ENCODE measurements at regions not wholly inside any gene's neighbourhood (a gene's known extent, or its start where the extent isn't known, plus 50 kb on each side); places are given as distances from the start of the nearest gene placed in this dataset.

DNA sequence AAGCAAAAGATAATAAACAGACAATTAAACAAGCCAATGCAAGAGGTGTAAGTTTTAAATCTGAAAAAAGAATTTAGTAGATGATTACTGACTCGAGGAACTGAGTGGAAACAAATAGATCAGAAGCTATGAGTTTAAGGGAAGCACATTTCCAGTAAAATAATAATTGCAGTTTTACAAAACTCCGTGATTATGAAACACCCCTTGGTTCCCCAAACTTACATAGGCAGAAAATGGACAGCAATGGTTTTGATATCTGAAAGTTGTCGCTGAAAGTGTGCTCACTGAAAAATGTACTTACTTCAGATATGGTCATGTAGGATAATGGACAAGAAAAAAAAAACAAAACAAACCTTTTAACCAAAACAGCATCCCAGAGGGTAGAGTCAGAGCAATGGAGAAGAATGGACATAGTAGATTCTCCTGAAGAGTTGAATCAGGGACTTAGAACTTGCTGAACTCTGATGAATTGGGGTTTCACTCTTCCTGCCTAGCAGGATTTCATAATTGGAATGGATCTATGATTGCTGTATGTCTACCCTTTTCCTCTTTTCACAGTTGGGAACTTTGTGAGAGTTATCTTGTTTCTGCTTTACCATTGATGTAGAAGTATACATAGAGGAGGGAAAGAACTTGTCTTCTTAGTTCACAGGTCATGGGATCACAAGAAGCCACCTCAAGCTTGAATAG lies 305.6 kb upstream of the ZEB2 start:
- Histone ChIP-seq H3K9ac (no peak overlapping the region), H3K9me3 (ENCODE audit: control insufficient read depth, low read length) (no peaks in the 10 kb centered on the region), H3K36me3 (ENCODE audit: control insufficient read depth, insufficient read depth, low read length) (no peaks in the 10 kb centered on the region), H2AFZ (no peak overlapping the region), H3K4me2 (ENCODE audit: low read length) (no peak overlapping the region), H3K4me3 (ENCODE audit: low read depth, low read length) (no peak overlapping the region), H3K27me3 (ENCODE audit: control insufficient read depth, insufficient read depth, low read length) (no peaks in the 10 kb centered on the region), H3K4me1 (no peaks in the 10 kb centered on the region), H3K79me2 (no peaks in the 10 kb centered on the region), H3K27ac (no peak overlapping the region)
- TF ChIP-seq, protein P1, sequence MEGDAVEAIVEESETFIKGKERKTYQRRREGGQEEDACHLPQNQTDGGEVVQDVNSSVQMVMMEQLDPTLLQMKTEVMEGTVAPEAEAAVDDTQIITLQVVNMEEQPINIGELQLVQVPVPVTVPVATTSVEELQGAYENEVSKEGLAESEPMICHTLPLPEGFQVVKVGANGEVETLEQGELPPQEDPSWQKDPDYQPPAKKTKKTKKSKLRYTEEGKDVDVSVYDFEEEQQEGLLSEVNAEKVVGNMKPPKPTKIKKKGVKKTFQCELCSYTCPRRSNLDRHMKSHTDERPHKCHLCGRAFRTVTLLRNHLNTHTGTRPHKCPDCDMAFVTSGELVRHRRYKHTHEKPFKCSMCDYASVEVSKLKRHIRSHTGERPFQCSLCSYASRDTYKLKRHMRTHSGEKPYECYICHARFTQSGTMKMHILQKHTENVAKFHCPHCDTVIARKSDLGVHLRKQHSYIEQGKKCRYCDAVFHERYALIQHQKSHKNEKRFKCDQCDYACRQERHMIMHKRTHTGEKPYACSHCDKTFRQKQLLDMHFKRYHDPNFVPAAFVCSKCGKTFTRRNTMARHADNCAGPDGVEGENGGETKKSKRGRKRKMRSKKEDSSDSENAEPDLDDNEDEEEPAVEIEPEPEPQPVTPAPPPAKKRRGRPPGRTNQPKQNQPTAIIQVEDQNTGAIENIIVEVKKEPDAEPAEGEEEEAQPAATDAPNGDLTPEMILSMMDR (IDR thresholded peaks at IDR 0.05): no peak

DNA sequence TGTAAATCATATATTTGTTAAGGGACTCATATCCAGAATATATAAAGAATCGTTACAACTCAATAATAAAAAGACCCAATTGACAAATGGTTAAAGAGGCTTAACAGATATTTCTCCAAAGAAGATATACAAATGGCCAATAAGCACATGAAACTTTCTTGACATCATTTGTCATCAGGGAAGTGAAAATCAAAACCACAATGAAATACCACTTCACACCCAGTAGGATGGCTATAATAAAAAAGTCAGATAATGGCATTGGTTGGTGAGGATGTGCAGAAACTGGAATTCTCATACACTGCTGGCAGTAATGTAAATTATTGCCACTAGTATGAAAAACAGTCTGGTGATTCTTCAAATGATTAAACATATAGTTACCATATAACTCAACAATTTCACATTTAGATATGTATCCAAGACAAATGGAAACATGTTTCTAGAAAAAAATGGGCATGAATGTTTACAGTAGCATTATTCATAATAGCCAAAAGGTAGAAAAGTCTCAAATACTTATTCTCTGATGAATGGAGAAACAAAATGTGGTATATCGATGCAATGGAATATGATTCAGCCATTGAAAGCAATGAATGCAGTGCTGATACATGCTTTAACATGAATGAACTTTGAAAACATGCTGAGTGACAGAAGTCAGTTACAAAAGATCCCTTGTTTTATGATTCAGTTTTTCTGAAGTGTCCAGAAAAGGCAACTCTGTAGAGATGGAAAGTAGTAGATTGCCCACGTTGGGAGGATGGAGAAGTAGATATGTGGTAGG lies 304.6 kb upstream of the ZEB2 start:
- Histone ChIP-seq H3K79me2 (no peaks in the 10 kb centered on the region), H3K27ac (no peak overlapping the region), H3K9me3 (ENCODE audit: control insufficient read depth, low read length) (peaks cover 2% of the 10 kb centered on the region), H3K4me1 (no peaks in the 10 kb centered on the region), H3K4me3 (ENCODE audit: low read depth, low read length) (no peak overlapping the region), H3K4me2 (ENCODE audit: low read length) (no peak overlapping the region), H3K27me3 (ENCODE audit: control insufficient read depth, insufficient read depth, low read length) (no peaks in the 10 kb centered on the region), H2AFZ (no peak overlapping the region), H3K9ac (no peak overlapping the region), H3K36me3 (ENCODE audit: control insufficient read depth, insufficient read depth, low read length) (no peaks in the 10 kb centered on the region)
- TF ChIP-seq, protein P1 (IDR thresholded peaks at IDR 0.05): no peak

DNA sequence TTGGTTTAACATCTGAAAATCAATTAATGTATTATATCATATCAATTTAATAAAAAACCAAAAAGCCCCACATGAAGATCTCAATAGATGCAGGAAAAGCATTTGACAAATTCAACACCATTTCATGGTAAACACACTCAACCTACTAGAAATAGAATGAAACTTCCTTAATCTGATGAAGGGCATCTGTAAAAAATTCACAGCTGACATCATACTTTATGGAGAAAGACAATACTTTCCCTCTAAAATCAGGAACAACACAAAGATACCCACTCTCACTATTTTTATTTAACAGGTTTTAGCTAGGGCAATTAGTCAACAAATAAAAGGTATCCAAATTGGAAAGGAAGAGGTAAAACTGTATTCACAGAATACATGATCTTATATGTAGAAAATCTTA lies 303.0 kb upstream of the ZEB2 start:
- H3K36me3 ChIP-seq (ENCODE audit: control insufficient read depth, insufficient read depth, low read length): no peaks in the 10 kb centered on the region
- H3K9ac ChIP-seq: no peak overlapping the region
- no peaks in the 10 kb centered on the region for H3K27me3 ChIP-seq (ENCODE audit: control insufficient read depth, insufficient read depth, low read length)
- no peak overlapping the region for H3K4me2 ChIP-seq (ENCODE audit: low read length)
- no peaks in the 10 kb centered on the region for H3K79me2 ChIP-seq
- H3K27ac ChIP-seq: no peak overlapping the region
- H2AFZ ChIP-seq: no peak overlapping the region
- peaks cover 2% of the 10 kb centered on the region for H3K9me3 ChIP-seq (ENCODE audit: control insufficient read depth, low read length)
- no peaks in the 10 kb centered on the region for H3K4me1 ChIP-seq
- TF ChIP-seq, protein P1 (IDR thresholded peaks at IDR 0.05): no peak
- no peak overlapping the region for H3K4me3 ChIP-seq (ENCODE audit: low read depth, low read length)

DNA sequence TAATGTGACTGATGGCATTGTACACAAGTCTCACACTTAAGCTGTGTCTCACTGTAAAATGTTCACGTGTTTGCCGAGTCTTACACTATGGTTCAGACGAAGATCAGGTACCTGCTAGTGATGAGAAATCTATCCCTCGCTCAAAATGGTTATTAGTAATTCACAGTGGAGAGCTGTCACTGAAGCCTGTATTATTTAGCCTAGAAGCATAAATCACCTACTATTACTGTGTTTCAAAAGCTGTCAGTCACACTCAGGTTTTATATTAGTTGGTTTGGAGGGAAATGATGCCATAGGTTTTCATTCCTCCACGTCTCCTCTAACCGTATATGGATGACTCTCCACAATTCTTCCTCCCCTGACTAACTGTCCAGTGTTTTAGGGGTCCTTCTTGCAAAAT lies 292.4 kb upstream of the ZEB2 start:
- no peak overlapping the region for H3K9ac ChIP-seq
- TF ChIP-seq, protein P1 (IDR thresholded peaks at IDR 0.05): no peak
- no peaks in the 10 kb centered on the region for H3K9me3 ChIP-seq (ENCODE audit: control insufficient read depth, low read length)
- no peak overlapping the region for H3K4me3 ChIP-seq (ENCODE audit: low read depth, low read length)
- H3K27me3 ChIP-seq (ENCODE audit: control insufficient read depth, insufficient read depth, low read length): no peaks in the 10 kb centered on the region
- no peak overlapping the region for H3K27ac ChIP-seq
- no peaks in the 10 kb centered on the region for H3K4me1 ChIP-seq
- no peaks in the 10 kb centered on the region for H3K79me2 ChIP-seq
- no peak overlapping the region for H2AFZ ChIP-seq
- H3K4me2 ChIP-seq (ENCODE audit: low read length): no peak overlapping the region
- no peaks in the 10 kb centered on the region for H3K36me3 ChIP-seq (ENCODE audit: control insufficient read depth, insufficient read depth, low read length)

Measured in parathyroid adenoma (tissue), 2 donors.